Epithelial cell of prostate (primary cell): ENCODE measurements at regions not wholly inside any gene's neighbourhood (a gene's known extent, or its start where the extent isn't known, plus 50 kb on each side); places are given as distances from the start of the nearest gene placed in this dataset.
A peak's percentile ranks its signal among the peaks of the same experiment; 100 is the strongest.

Experiments
- DNase-seq: peaks from one replicate; pipeline ENCODE4 v3.0.0-alpha.2; 2011; ENCODE audit warnings: low read depth, low spot score
- H3K27ac ChIP-seq: fragments of 450-650 bp; 2 replicates; pipeline ENCODE4 v1.5.1; 2017; ENCODE audit warnings: mild to moderate bottlenecking

GRCh38 chr13:90197722-90198121, 1149.8 kb upstream of the MIR17HG start:
- no peak for DNase-seq
- H3K27ac ChIP-seq, result no peak overlapping the region

DNA sequence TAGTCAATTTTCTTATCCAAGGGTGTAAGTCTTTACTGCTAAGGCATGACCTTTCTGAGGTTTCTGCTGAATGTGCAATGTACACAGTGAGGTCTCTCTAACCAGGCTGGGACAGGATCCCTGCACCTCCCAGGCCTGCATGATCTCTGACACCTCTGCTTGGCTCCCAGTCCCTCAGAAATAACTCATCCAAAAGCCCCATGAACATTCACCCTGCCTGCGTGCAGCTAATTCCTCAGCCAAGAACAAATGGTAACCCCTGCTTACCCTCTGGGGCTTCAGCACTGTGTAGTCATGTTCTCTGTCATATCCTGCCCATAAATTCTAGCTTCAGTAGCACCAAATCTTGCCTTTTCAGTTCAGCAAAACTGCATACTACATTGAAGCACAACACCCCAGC, 1146.3 kb upstream of the MIR17HG start:
- H3K27ac ChIP-seq, result peak overlapping the region; percentile 3
- DNase-seq, result no peak

- DNase-seq, result no peak
- peak overlapping the region; percentile 3 for H3K27ac ChIP-seq
Observed at GRCh38 chr13:90201676-90202460, 1145.6 kb upstream of the MIR17HG start.

GRCh38 chr13:90205081-90205480, 1142.4 kb upstream of the MIR17HG start:
- H3K27ac ChIP-seq, result peak overlapping the region; percentile 5
- no peak for DNase-seq

- H3K27ac ChIP-seq, result no peak overlapping the region
- DNase-seq, result no peak
Observed at GRCh38 chr13:90205911-90206310, 1141.6 kb upstream of the MIR17HG start.

DNA sequence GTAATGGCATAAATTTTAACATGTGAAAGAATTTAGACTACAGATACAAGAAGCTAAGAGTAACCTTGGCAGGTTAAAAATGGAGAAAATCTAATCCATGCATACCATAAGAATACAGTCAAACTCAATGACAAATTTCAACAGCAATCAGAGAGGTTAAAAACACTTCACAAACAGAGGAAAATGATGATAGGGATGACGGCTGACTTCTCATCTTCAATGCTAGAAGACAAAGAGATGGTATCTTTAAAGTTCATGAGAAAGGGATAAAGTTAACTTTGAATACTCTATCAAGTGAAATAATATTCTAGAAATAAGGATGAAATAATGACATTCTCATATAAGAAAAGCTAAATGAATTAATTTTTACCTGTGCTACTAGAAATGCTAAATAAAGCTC, 1130.2 kb upstream of the MIR17HG start:
- no peak overlapping the region for H3K27ac ChIP-seq
- no peak for DNase-seq

DNA sequence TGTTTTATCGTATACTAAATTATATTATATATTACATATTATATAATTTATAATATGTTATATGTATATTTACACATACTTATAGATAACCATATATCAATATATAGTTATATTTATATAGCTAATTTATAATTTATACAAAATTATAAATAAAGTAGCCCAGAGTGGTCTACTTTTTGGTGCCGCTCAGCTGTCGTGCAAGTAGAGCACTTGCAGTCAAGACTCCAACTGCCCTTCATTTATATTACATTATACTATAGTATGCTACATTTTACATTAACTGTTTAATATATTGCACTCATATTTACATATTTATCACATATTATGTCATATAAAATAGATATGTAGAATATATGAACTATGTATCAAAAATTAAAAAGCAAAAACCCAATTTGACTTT, 1124.7 kb upstream of the MIR17HG start:
- no peak for DNase-seq
- H3K27ac ChIP-seq, result no peak overlapping the region

DNA sequence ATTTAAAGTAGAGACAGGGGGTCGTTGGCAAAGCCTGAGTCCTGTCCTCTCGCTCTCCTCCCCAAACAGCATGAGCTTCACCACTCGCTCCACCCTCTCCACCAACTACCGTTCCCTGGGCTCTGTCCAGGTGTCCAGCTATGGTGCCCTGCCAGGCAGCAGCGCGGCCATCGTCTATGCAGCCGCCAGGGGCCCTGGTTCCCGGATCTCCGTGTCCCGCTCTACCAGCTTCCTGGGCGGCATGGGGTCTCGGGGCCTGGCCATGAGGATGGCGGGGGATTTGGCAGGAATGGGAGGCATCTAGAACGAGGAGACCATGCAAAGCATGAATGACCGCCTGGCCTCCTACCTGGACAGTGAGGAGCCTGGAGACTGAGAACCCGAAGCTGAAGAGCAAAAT, 1117.2 kb upstream of the MIR17HG start:
- no peak for DNase-seq
- H3K27ac ChIP-seq, result no peak overlapping the region

DNA sequence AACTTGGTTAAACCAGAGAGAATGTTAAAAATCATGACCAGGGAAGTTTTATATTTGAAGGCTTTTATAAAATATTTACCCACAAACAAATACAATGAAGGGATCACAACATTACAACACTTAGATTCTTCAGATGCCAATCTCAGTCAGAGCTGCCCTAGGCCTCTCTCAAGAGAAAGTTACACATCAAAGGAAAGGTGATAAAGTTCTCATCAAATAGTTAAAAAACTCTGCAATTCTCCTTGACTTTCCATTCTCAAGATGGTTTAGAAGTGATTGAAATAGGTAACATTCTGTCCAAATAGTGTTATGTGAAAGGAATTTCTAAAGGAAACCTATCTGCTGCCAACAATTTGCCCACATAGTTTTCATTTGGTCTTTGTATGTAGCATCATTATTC, 1115.2 kb upstream of the MIR17HG start:
- H3K27ac ChIP-seq, result no peak overlapping the region
- DNase-seq, result no peak

GRCh38 chr13:90233933-90234672, 1113.4 kb upstream of the MIR17HG start:
- no peak for DNase-seq
- no peak overlapping the region for H3K27ac ChIP-seq

DNA sequence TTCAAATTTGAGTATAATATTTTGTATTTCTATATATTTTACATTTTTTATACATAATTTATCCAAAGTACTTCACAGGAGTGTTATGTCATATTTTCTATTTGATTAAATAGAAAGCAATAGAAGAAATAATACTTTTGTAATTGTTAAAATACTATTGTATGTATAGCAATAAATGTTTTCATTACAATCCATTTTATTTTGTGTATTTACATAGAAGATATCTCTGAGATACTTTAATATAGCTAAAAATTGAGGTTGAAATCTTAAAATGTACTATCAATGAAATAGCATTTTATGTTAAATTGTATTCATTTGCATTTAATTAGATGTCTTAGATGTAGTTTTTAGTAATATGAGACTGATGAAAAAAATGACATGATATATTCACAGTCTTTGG, 1109.6 kb upstream of the MIR17HG start:
- no peak for DNase-seq

GRCh38 chr13:90238413-90238812, 1109.1 kb upstream of the MIR17HG start:
- H3K27ac ChIP-seq, result no peak overlapping the region
- peak; percentile 12 for DNase-seq

More for the DNA sequence above, 1109.6 kb upstream of the MIR17HG start:
- no peak overlapping the region for H3K27ac ChIP-seq

- no peak overlapping the region for H3K27ac ChIP-seq
- DNase-seq, result no peak
Observed at GRCh38 chr13:90239130-90239529, 1108.4 kb upstream of the MIR17HG start.

GRCh38 chr13:90246005-90246404, 1101.5 kb upstream of the MIR17HG start:
- no peak overlapping the region for H3K27ac ChIP-seq
- DNase-seq, result no peak

GRCh38 chr13:90246687-90247345, 1100.7 kb upstream of the MIR17HG start:
- DNase-seq, result no peak
- H3K27ac ChIP-seq, result no peak overlapping the region

DNA sequence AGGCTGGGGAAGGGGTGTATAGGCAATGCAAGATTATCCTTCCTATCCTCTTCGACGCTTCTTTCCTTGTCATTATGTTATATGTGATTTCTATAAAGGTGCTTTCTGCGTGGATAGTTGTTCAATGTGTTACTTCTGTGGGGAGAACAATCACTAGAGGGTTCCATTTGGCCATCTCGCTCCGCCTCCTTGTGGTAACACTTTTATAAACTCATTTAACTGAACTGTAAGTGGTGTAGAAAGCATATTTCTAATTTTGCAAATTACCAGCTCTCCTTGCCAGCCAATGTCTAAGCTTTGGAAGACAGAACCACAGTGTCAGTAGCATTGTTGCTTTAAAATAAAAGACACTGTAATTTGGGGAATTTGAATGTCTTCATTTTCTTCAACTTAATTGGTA, 1093.7 kb upstream of the MIR17HG start:
- DNase-seq, result no peak
- H3K27ac ChIP-seq, result no peak overlapping the region

DNA sequence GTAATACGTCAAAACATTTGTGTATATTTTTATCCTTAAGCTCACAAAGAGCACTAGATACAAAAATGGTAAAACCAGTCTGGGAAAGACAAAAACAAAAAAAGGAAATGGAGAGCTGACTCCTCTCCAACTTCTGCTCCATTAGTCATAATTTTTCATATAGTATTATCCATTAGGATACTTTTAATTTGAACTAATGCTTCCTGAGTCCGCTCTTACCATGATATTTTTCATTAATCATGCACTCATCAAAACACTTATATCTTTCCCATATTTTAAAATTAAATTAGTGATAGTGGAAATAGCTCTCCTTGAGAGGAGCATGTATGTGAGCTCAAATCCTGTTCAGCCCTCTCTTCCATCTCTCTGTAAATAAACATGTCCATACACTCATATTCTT, 1093.0 kb upstream of the MIR17HG start:
- no peak for DNase-seq
- H3K27ac ChIP-seq, result no peak overlapping the region

DNA sequence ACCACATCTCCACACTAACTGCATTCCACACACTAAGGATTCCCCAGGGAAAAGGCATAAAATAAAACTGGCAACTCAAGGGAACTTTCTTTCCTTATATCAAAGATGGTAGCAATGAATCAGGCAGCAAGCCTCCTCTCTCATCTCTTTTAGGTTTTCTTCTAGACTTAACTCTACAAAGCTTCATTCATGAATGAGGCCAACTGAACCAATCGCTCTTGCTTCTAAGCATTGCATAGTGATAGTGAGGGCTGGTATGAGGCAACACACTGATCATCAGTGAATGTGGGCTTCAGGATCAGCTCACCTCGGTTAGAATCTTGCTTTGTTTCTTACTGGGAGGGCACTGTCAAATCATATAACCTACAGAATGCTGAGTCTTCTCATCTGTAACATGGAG, 1090.7 kb upstream of the MIR17HG start:
- no peak overlapping the region for H3K27ac ChIP-seq
- DNase-seq, result no peak

- no peak overlapping the region for H3K27ac ChIP-seq
- DNase-seq, result no peak
Observed at GRCh38 chr13:90258129-90258528, 1089.4 kb upstream of the MIR17HG start.

DNA sequence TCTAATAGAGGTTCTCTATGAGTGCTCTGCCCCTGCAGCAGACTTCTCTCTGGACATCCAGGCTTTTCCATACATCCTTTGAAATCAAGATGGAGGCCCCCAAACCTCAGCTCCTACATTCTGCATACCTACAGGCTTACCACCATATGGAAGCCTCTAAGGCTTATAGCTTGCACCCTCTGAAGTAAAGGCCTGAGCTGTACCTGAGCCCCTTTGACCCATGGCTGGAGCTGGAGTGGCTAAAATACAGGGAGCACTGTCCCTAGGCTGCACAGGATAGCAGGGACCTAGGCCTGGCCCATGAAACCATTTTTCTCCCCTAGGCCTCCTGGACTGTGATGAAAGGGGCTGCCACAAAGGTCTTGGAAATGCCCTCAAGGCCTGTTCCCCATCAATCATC, 1086.1 kb upstream of the MIR17HG start:
- DNase-seq, result no peak
- H3K27ac ChIP-seq, result no peak overlapping the region

DNA sequence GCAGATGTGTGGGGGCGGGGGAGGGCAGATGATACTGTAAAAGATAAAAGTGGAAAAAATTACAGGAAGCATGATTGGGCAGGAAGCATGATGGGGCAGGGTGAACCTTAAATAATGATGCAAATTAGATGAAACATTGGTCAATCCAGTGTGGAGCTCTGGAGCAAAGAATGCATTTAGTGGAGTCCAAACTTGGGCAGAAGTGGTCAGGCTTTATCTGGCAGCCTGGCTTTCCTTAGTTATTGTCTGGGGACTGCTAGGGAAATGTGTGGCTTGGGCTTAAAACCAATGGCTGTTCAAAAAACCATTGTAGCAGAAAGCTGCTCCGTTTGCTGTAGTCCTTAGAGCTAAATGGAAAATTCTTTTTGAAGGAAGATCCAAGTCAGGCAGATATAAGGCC, 1077.3 kb upstream of the MIR17HG start:
- no peak for DNase-seq
- H3K27ac ChIP-seq, result no peak overlapping the region
